ENCODE measurements at regions not wholly inside any gene's neighbourhood (a gene's known extent, or its start where the extent isn't known, plus 50 kb on each side); places are given as distances from the start of the nearest gene placed in this dataset.

GRCh38 chr3:28649266-28649665 is 300.6 kb upstream of the AZI2 start:
- DNase-seq = no peak

GRCh38 chr3:28651159-28651558 is 302.5 kb upstream of the AZI2 start:
- no peak for DNase-seq

GRCh38 chr3:28664123-28664522 is 315.5 kb upstream of the AZI2 start:
- no peak for DNase-seq

- peak; percentile 26 for DNase-seq
These were observed 319.3 kb upstream of the AZI2 start for GRCh38 chr3:28667646-28668621.

GRCh38 chr3:28669870-28670269 is 321.2 kb upstream of the AZI2 start:
- no peak for DNase-seq

- no peak for DNase-seq
These were observed 323.8 kb upstream of the AZI2 start for GRCh38 chr3:28672406-28672805.

GRCh38 chr3:28673446-28673845 is 324.8 kb upstream of the AZI2 start:
- no peak for DNase-seq

- DNase-seq = no peak
These were observed 325.6 kb upstream of the AZI2 start for GRCh38 chr3:28674212-28674611.

GRCh38 chr3:28677581-28677980 is 329.0 kb upstream of the AZI2 start:
- DNase-seq = no peak

GRCh38 chr3:28678086-28678485 is 329.5 kb upstream of the AZI2 start:
- DNase-seq = no peak

GRCh38 chr3:28680050-28680449 is 331.4 kb upstream of the AZI2 start:
- no peak for DNase-seq

GRCh38 chr3:28682121-28682520 is 333.5 kb upstream of the AZI2 start:
- DNase-seq = no peak

GRCh38 chr3:28690176-28690575 is 341.6 kb upstream of the AZI2 start:
- DNase-seq = no peak

GRCh38 chr3:28698706-28699105 is 350.1 kb upstream of the AZI2 start:
- DNase-seq = no peak

- no peak for DNase-seq
These were observed 350.7 kb upstream of the AZI2 start for GRCh38 chr3:28699283-28699682.

GRCh38 chr3:28700728-28701127 is 352.1 kb upstream of the AZI2 start:
- no peak for DNase-seq

GRCh38 chr3:28703843-28704242 is 355.2 kb upstream of the AZI2 start:
- DNase-seq = no peak

GRCh38 chr3:28711293-28711692 is 362.7 kb upstream of the AZI2 start:
- DNase-seq = no peak

- DNase-seq = no peak
These were observed 368.3 kb upstream of the AZI2 start for GRCh38 chr3:28716939-28717338.

- no peak for DNase-seq
These were observed 369.6 kb upstream of the AZI2 start for GRCh38 chr3:28718074-28718849.

GRCh38 chr3:28726840-28727239 is 378.2 kb upstream of the AZI2 start:
- DNase-seq = no peak

- DNase-seq = no peak
These were observed 378.7 kb upstream of the AZI2 start for GRCh38 chr3:28727307-28727706.

- no peak for DNase-seq
These were observed 389.8 kb upstream of the AZI2 start for GRCh38 chr3:28738425-28738824.

GRCh38 chr3:28739647-28740046 is 391.0 kb upstream of the AZI2 start:
- DNase-seq = no peak
